ENCODE measurements at regions not wholly inside any gene's neighbourhood (a gene's known extent, or its start where the extent isn't known, plus 50 kb on each side); places are given as distances from the start of the nearest gene placed in this dataset.

DNA sequence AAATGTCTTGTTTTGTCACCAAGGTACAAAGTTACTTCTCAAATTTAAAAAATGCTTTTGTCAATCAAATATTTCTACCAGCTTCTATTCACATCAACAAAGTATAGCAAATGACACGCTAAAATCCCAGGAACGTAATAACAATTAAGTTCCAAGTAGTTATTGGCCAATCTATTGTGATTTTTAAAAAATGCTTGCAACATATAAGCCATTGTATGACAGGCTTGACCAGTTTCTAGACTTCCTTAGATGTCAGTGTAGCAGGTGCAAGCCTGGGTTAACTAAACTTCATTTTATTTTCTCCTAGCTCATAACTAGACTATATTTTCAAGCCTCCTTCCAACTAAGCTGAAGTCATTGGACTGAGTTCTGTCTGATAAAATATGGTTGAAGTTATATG, 494.5 kb upstream of the PKN2 start:
- TF ChIP-seq, protein P1, sequence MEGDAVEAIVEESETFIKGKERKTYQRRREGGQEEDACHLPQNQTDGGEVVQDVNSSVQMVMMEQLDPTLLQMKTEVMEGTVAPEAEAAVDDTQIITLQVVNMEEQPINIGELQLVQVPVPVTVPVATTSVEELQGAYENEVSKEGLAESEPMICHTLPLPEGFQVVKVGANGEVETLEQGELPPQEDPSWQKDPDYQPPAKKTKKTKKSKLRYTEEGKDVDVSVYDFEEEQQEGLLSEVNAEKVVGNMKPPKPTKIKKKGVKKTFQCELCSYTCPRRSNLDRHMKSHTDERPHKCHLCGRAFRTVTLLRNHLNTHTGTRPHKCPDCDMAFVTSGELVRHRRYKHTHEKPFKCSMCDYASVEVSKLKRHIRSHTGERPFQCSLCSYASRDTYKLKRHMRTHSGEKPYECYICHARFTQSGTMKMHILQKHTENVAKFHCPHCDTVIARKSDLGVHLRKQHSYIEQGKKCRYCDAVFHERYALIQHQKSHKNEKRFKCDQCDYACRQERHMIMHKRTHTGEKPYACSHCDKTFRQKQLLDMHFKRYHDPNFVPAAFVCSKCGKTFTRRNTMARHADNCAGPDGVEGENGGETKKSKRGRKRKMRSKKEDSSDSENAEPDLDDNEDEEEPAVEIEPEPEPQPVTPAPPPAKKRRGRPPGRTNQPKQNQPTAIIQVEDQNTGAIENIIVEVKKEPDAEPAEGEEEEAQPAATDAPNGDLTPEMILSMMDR (conservative IDR thresholded peaks at IDR 0.05; ENCODE audit: low read depth, low read length): no peak
- TF ChIP-seq EZH2 (IDR thresholded peaks at IDR 0.05; ENCODE audit: borderline replicate concordance, low read depth, low read length, poor library complexity, severe bottlenecking): no peak

All from A673 (cell line).